D341Med (cell line): ENCODE measurements at regions not wholly inside any gene's neighbourhood (a gene's known extent, or its start where the extent isn't known, plus 50 kb on each side); places are given as distances from the start of the nearest gene placed in this dataset.

Source experiments
- DNase-seq: peaks from one replicate; pipeline ENCODE4 v3.0.0; 2012; ENCODE audit warnings: low spot score

DNA sequence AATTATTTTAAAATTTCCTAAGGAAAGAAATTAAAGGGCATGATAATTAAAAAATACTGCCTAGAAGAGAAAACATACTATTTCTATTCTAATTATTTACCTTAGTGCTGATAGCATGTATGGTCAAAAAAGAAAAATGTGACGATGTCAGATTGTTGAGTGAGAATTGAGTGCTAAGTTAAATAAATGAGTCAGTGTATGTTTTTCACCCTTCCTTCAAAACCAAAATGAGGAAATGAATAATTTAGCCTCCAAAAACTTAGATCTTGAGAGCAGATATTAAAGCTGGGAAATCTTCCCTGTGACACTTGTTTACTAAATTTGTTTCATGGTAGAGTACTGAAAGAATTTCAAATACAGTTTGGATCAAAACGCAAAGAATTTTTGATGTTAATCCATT, 58.6 kb upstream of the NYAP2 start:
- DNase-seq = no peak

DNA sequence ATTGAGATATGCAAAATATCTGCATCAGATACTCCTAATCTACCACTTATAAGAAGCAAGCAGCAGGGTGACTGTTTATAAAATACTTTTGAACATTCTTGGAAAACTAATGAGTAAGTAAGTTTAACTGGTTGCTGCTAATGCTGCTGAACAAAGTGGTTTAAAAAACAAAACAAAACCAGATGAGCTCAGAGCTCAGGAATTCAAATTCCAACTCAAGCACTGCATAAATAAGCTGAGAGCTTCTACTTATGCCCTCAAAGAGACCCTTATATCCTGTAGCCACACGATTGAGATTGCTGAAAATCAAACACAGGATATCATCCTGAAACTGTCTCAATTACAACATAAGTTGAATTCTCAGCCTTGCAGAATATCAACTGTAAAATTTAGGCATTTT, 62.3 kb upstream of the NYAP2 start:
- DNase-seq = no peak

- no peak for DNase-seq
Observed at GRCh38 chr2:225334514-225334913, 65.0 kb upstream of the NYAP2 start.

- DNase-seq = no peak
Observed at GRCh38 chr2:225328192-225328591, 71.3 kb upstream of the NYAP2 start.

DNA sequence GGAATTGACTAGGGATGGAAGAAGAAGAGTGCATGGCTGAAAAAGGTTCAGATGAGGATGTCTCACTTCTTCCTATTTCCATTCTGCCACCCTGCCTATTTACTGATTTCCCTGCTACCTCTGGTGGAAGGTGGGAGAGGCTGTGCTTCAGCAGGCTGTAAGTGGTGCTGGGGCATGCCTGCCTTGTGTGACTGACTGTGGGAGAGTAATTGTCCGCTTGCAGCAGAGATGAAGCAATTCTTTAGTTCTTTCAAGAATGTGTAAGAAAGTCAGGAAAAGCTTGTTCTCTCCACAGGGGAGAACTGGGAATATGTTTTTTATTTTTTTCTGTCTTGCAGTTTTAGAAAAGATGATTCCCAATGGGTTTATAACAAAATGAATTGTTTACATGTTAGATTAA, 72.5 kb upstream of the NYAP2 start:
- no peak for DNase-seq

- no peak for DNase-seq
Observed at GRCh38 chr2:225319872-225320271, 79.6 kb upstream of the NYAP2 start.

GRCh38 chr2:225318440-225318839, 81.1 kb upstream of the NYAP2 start:
- DNase-seq = no peak

GRCh38 chr2:225317186-225317585, 82.3 kb upstream of the NYAP2 start:
- DNase-seq = no peak

- DNase-seq = no peak
Observed at GRCh38 chr2:225310745-225311144, 88.8 kb upstream of the NYAP2 start.

DNA sequence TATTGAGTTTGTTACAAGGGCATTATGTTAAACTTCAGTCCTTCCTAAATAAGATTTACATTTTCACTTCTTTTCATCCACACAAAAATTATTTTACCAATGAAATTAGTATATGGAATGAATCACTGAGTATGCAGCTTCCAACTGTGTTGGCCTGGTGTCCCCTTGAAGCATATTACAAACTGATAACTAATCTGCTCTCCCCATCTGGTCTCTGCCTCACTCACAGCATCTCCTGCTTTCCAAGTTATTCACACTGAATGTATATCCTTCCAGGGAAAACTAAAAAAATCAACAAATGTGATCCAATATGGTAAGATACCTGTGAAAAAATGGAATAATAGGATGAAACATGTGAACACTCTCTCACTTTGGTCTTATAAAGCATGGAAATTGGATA, 90.0 kb upstream of the NYAP2 start:
- DNase-seq = no peak

- no peak for DNase-seq
Observed at GRCh38 chr2:225296951-225297350, 102.6 kb upstream of the NYAP2 start.

GRCh38 chr2:225295102-225295501, 104.4 kb upstream of the NYAP2 start:
- no peak for DNase-seq

- DNase-seq = no peak
Observed at GRCh38 chr2:225293638-225294037, 105.9 kb upstream of the NYAP2 start.

DNA sequence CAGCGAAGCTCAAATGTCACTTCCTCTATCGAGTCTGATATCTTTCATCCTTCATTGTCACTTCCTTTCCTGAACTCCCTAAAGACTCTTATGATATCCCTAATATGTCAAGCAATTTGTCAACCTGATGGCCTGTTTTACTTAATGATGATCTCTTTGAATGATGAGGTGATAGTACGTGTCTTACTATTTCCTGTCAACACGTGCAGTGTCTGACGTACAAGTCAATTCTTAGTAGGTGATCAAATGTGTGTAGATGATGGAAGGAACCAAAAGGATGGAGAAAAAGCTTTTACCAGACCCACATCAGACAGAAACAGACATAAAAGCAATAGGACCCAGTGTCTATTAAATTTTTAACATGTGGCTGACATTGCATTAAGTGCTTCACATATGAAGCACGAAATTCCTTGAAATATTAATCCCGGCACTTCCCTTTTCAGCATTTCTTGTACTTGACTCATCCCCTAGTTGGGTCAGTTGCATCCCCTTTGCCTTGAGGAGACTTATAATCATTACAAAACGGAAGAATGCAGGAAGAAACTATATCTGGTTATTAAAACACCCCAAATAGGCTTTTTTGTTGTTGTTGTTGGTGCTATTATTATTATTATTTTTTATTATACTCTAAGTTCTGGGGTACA, 108.6 kb upstream of the NYAP2 start:
- no peak for DNase-seq

GRCh38 chr2:225289659-225290058, 109.9 kb upstream of the NYAP2 start:
- no peak for DNase-seq

DNA sequence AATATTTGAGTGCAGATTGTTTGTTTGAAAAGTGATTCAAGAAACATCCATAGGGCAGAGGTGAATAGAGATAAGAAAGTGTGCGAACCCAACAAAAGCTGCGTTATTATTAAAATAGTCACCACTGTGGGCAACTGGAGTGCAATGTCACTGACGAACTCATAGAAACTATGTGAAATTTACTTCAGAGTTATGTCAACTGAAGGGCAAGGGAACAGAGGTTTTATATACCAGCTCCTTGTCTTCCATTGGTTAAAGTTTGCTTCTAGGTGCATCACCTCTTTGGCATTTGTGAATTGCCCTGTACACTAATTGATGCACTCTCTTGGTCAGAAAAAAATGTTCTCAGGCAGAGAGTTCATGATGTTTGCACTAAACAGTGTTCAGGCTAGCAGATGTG, 110.5 kb upstream of the NYAP2 start:
- DNase-seq = no peak

GRCh38 chr2:225282858-225283710, 116.4 kb upstream of the NYAP2 start:
- peak; percentile 26 for DNase-seq

- no peak for DNase-seq
Observed at GRCh38 chr2:225276207-225276606, 123.3 kb upstream of the NYAP2 start.

- no peak for DNase-seq
Observed at GRCh38 chr2:225275443-225275842, 124.1 kb upstream of the NYAP2 start.

- DNase-seq = no peak
Observed at GRCh38 chr2:225274751-225275150, 124.8 kb upstream of the NYAP2 start.

DNA sequence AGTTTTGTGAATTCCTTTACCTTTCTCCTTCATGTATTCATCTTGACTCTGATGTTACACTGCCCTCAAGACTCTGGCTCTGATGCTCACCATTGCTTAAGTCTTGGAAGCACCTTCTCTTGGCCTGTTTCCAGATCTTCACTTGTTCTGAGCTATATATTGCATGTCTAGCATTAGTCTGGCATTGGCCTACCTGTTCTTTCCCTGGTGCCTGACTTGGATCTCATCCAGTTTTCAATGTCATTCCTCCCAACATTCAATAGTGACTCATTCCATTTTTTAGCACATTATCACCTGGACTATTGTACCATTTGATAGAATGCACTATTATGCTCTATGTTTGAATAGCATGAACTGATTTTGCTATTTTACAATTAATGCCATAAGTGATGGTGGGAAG, 127.3 kb upstream of the NYAP2 start:
- DNase-seq = no peak

- no peak for DNase-seq
Observed at GRCh38 chr2:225270861-225271260, 128.6 kb upstream of the NYAP2 start.

DNA sequence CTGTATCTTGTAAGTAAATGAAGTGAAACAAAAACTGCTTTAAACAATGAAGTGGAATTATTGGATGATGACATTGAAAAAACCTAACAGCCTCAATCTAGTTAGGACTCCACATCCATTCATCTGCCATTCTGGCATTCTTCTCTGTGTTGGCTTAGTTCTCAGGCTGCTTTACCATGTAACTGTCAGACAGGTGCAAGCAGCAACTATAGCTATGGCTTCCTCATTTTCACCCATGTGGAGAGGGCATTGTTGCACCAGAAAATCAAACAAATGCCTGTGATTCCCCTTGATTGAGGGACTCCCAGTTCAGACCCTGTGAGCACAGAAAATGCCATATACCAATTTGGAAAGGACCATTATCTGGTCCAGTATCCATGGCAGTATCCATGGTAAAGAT, 129.5 kb upstream of the NYAP2 start:
- DNase-seq = no peak

- no peak for DNase-seq
Observed at GRCh38 chr2:225254363-225254762, 145.1 kb upstream of the NYAP2 start.
